ENCODE measurements at regions not wholly inside any gene's neighbourhood (a gene's known extent, or its start where the extent isn't known, plus 50 kb on each side); places are given as distances from the start of the nearest gene placed in this dataset.

- Mint-ChIP-seq H3K4me3 (no peak overlapping the region), H3K27me3 (no peaks in the 10 kb centered on the region), H3K27ac (no peak overlapping the region), H3K36me3 (ENCODE audit: low read depth) (no peaks in the 10 kb centered on the region), H3K4me1 (no peaks in the 10 kb centered on the region)
- no peak for ATAC-seq
- no peak for DNase-seq
- no peaks in the 10 kb centered on the region for H3K9me3 ChIP-seq (ENCODE audit: control insufficient read depth, low read length, poor library complexity, severe bottlenecking)
Measured at GRCh38 chr10:57162231-57162630, 801.2 kb upstream of the ZWINT start.

- no peak for ATAC-seq
- Mint-ChIP-seq H3K27me3 (no peaks in the 10 kb centered on the region), H3K27ac (no peak overlapping the region), H3K36me3 (ENCODE audit: low read depth) (no peaks in the 10 kb centered on the region), H3K4me3 (no peak overlapping the region), H3K4me1 (no peaks in the 10 kb centered on the region)
- H3K9me3 ChIP-seq (ENCODE audit: control insufficient read depth, low read length, poor library complexity, severe bottlenecking) = no peaks in the 10 kb centered on the region
- DNase-seq = no peak
Measured at GRCh38 chr10:57161157-57161556, 800.1 kb upstream of the ZWINT start.

- no peaks in the 10 kb centered on the region for H3K4me1 Mint-ChIP-seq
- no peak for ATAC-seq
- no peaks in the 10 kb centered on the region for H3K9me3 ChIP-seq (ENCODE audit: control insufficient read depth, low read length, poor library complexity, severe bottlenecking)
- no peaks in the 10 kb centered on the region for H3K36me3 Mint-ChIP-seq (ENCODE audit: low read depth)
- no peak overlapping the region for H3K4me3 Mint-ChIP-seq
- no peaks in the 10 kb centered on the region for H3K27me3 Mint-ChIP-seq
- DNase-seq = no peak
- H3K27ac Mint-ChIP-seq = no peak overlapping the region
Measured at GRCh38 chr10:57145548-57145947, 784.5 kb upstream of the ZWINT start.

GRCh38 chr10:57142925-57143576, 782.0 kb upstream of the ZWINT start:
- no peaks in the 10 kb centered on the region for H3K36me3 Mint-ChIP-seq (ENCODE audit: low read depth)
- H3K4me3 Mint-ChIP-seq = no peak overlapping the region
- DNase-seq = no peak
- H3K4me1 Mint-ChIP-seq = no peaks in the 10 kb centered on the region
- ATAC-seq = no peak
- no peak overlapping the region for H3K27ac Mint-ChIP-seq
- H3K27me3 Mint-ChIP-seq = no peaks in the 10 kb centered on the region
- H3K9me3 ChIP-seq (ENCODE audit: control insufficient read depth, low read length, poor library complexity, severe bottlenecking) = no peaks in the 10 kb centered on the region

GRCh38 chr10:57141708-57142107, 780.6 kb upstream of the ZWINT start:
- H3K9me3 ChIP-seq (ENCODE audit: control insufficient read depth, low read length, poor library complexity, severe bottlenecking) = no peaks in the 10 kb centered on the region
- H3K27me3 Mint-ChIP-seq = no peaks in the 10 kb centered on the region
- no peaks in the 10 kb centered on the region for H3K36me3 Mint-ChIP-seq (ENCODE audit: low read depth)
- H3K4me1 Mint-ChIP-seq = no peaks in the 10 kb centered on the region
- H3K27ac Mint-ChIP-seq = no peak overlapping the region
- no peak for DNase-seq
- no peak for ATAC-seq
- H3K4me3 Mint-ChIP-seq = no peak overlapping the region

- Mint-ChIP-seq H3K36me3 (ENCODE audit: low read depth) (no peaks in the 10 kb centered on the region), H3K4me3 (no peak overlapping the region)
- ATAC-seq = no peak
Measured at GRCh38 chr10:57119684-57120083, 758.6 kb upstream of the ZWINT start.

GRCh38 chr10:57113545-57113944, 752.5 kb upstream of the ZWINT start:
- Mint-ChIP-seq H3K27me3 (no peaks in the 10 kb centered on the region), H3K4me1 (no peaks in the 10 kb centered on the region), H3K36me3 (ENCODE audit: low read depth) (no peaks in the 10 kb centered on the region), H3K4me3 (no peak overlapping the region), H3K27ac (no peak overlapping the region)
- no peaks in the 10 kb centered on the region for H3K9me3 ChIP-seq (ENCODE audit: control insufficient read depth, low read length, poor library complexity, severe bottlenecking)
- DNase-seq = no peak
- no peak for ATAC-seq

More at GRCh38 chr10:57119684-57120083, 758.6 kb upstream of the ZWINT start:
- no peak for DNase-seq
- Mint-ChIP-seq H3K27ac (no peak overlapping the region), H3K27me3 (no peaks in the 10 kb centered on the region), H3K4me1 (no peaks in the 10 kb centered on the region)
- no peaks in the 10 kb centered on the region for H3K9me3 ChIP-seq (ENCODE audit: control insufficient read depth, low read length, poor library complexity, severe bottlenecking)

GRCh38 chr10:57102236-57102635, 741.2 kb upstream of the ZWINT start:
- no peak for ATAC-seq

GRCh38 chr10:57098146-57098545, 737.1 kb upstream of the ZWINT start:
- Mint-ChIP-seq H3K4me1 (no peaks in the 10 kb centered on the region), H3K27me3 (no peaks in the 10 kb centered on the region), H3K36me3 (ENCODE audit: low read depth) (no peaks in the 10 kb centered on the region), H3K27ac (no peak overlapping the region), H3K4me3 (no peak overlapping the region)
- ATAC-seq (no peak), DNase-seq (no peak)
- H3K9me3 ChIP-seq (ENCODE audit: control insufficient read depth, low read length, poor library complexity, severe bottlenecking) = no peaks in the 10 kb centered on the region

More at GRCh38 chr10:57102236-57102635, 741.2 kb upstream of the ZWINT start:
- Mint-ChIP-seq H3K27ac (no peak overlapping the region), H3K4me1 (no peaks in the 10 kb centered on the region), H3K36me3 (ENCODE audit: low read depth) (no peaks in the 10 kb centered on the region), H3K4me3 (no peak overlapping the region), H3K27me3 (no peaks in the 10 kb centered on the region)
- no peak for DNase-seq
- no peaks in the 10 kb centered on the region for H3K9me3 ChIP-seq (ENCODE audit: control insufficient read depth, low read length, poor library complexity, severe bottlenecking)

- DNase-seq (no peak), ATAC-seq (no peak)
- Mint-ChIP-seq H3K4me3 (no peak overlapping the region), H3K36me3 (ENCODE audit: low read depth) (no peaks in the 10 kb centered on the region), H3K4me1 (no peaks in the 10 kb centered on the region), H3K27ac (no peak overlapping the region), H3K27me3 (no peaks in the 10 kb centered on the region)
- H3K9me3 ChIP-seq (ENCODE audit: control insufficient read depth, low read length, poor library complexity, severe bottlenecking) = no peaks in the 10 kb centered on the region
Measured at GRCh38 chr10:57096044-57096443, 735.0 kb upstream of the ZWINT start.

- no peaks in the 10 kb centered on the region for H3K27me3 Mint-ChIP-seq
- H3K27ac Mint-ChIP-seq = no peak overlapping the region
- no peak for ATAC-seq
- no peak overlapping the region for H3K4me3 Mint-ChIP-seq
- no peaks in the 10 kb centered on the region for H3K9me3 ChIP-seq (ENCODE audit: control insufficient read depth, low read length, poor library complexity, severe bottlenecking)
- H3K4me1 Mint-ChIP-seq = no peaks in the 10 kb centered on the region
- no peak for DNase-seq
- H3K36me3 Mint-ChIP-seq (ENCODE audit: low read depth) = no peaks in the 10 kb centered on the region
Measured at GRCh38 chr10:57094965-57095364, 733.9 kb upstream of the ZWINT start.

GRCh38 chr10:57094083-57094482, 733.0 kb upstream of the ZWINT start:
- no peaks in the 10 kb centered on the region for H3K36me3 Mint-ChIP-seq (ENCODE audit: low read depth)
- no peak for ATAC-seq
- no peaks in the 10 kb centered on the region for H3K9me3 ChIP-seq (ENCODE audit: control insufficient read depth, low read length, poor library complexity, severe bottlenecking)
- H3K4me3 Mint-ChIP-seq = no peak overlapping the region
- no peaks in the 10 kb centered on the region for H3K27me3 Mint-ChIP-seq
- H3K4me1 Mint-ChIP-seq = no peaks in the 10 kb centered on the region
- H3K27ac Mint-ChIP-seq = no peak overlapping the region
- no peak for DNase-seq

- ATAC-seq = no peak
- no peak overlapping the region for H3K4me3 Mint-ChIP-seq
- H3K27me3 Mint-ChIP-seq = no peaks in the 10 kb centered on the region
- no peak overlapping the region for H3K27ac Mint-ChIP-seq
- H3K9me3 ChIP-seq (ENCODE audit: control insufficient read depth, low read length, poor library complexity, severe bottlenecking) = peaks cover 3% of the 10 kb centered on the region
- DNase-seq = no peak
- no peaks in the 10 kb centered on the region for H3K4me1 Mint-ChIP-seq
- H3K36me3 Mint-ChIP-seq (ENCODE audit: low read depth) = no peaks in the 10 kb centered on the region
Measured at GRCh38 chr10:57053530-57053929, 692.5 kb upstream of the ZWINT start.

GRCh38 chr10:57049096-57049495, 688.0 kb upstream of the ZWINT start:
- H3K36me3 Mint-ChIP-seq (ENCODE audit: low read depth) = no peaks in the 10 kb centered on the region
- peaks cover 3% of the 10 kb centered on the region for H3K9me3 ChIP-seq (ENCODE audit: control insufficient read depth, low read length, poor library complexity, severe bottlenecking)
- no peaks in the 10 kb centered on the region for H3K4me1 Mint-ChIP-seq
- ATAC-seq (no peak), DNase-seq (no peak)
- no peak overlapping the region for H3K27ac Mint-ChIP-seq
- no peaks in the 10 kb centered on the region for H3K27me3 Mint-ChIP-seq
- no peak overlapping the region for H3K4me3 Mint-ChIP-seq
